Activated T-cell treated with anti-CD3 and anti-CD28 coated beads, Interleukin-2, amount 50 U/mL, for 72 hours (primary cell): ENCODE measurements at regions not wholly inside any gene's neighbourhood (a gene's known extent, or its start where the extent isn't known, plus 50 kb on each side); places are given as distances from the start of the nearest gene placed in this dataset.

Experiments
- ATAC-seq, 2 donors: fragments of 150-1000 bp; cut with Tn5 transposase; replicated peaks in 1 of 2; 2 replicates each; pipeline ENCODE4 v1.10.0; 2021; ENCODE audit warnings: moderate library complexity in 2 of 2, mild to moderate bottlenecking in 1 of 2
- DNase-seq, 2 donors: peaks; one replicate each; pipeline ENCODE4 v3.0.0; 2021 to 2022; ENCODE audit warnings: mixed read lengths in 1 of 2
- H3K27ac Mint-ChIP-seq: one replicate; pipeline ENCODE4 v1.8.0; 2022; ENCODE audit warnings: mild to moderate bottlenecking, moderate library complexity, mixed read lengths
- H3K27me3 Mint-ChIP-seq: one replicate; pipeline ENCODE4 v1.8.0; 2022; ENCODE audit warnings: low read depth, mixed read lengths
- H3K36me3 Mint-ChIP-seq, 2 donors: one replicate each; pipeline ENCODE4 v1.8.0; 2022; ENCODE audit warnings: mixed read lengths in 2 of 2, mild to moderate bottlenecking in 1 of 2; ENCODE audit not compliant: insufficient read depth in 2 of 2
- H3K4me1 Mint-ChIP-seq: one replicate; pipeline ENCODE4 v1.8.0; 2022; ENCODE audit warnings: low read depth, mixed read lengths
- H3K4me3 Mint-ChIP-seq, 2 donors: one replicate each; pipeline ENCODE4 v1.8.0; 2022; ENCODE audit warnings: mild to moderate bottlenecking in 2 of 2, mixed read lengths in 2 of 2, moderate library complexity in 2 of 2
- H3K9me3 Mint-ChIP-seq, 2 donors: one replicate each; pipeline ENCODE4 v1.8.0; 2022; ENCODE audit warnings: mixed read lengths in 2 of 2

DNA sequence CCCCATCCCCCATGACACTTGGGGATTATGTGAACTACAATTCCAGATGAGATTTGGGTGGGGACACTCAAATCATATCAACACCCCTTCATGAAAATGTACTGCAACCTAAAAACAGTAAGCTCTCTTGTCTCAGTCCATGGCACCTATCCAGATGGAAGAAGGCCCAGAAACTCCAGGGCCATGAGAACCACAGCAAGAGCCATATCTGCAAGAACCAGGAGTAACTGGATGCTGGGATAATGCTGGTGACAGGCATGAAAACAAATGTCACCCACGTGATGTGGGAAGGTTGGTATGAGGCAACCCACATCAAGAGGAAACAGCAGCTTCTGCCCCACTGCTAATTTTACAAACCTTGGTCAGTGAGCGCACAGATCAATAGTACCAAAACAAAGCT, 400.1 kb upstream of the ERCC4 start:
- H3K4me3 Mint-ChIP-seq: no peak overlapping the region
- no peak for DNase-seq
- no peaks in the 10 kb centered on the region for H3K36me3 Mint-ChIP-seq
- no peak overlapping the region for H3K27ac Mint-ChIP-seq
- H3K9me3 Mint-ChIP-seq: peaks cover 7 to 12% of the 10 kb centered on the region in 2 donors
- no peak for ATAC-seq
- H3K27me3 Mint-ChIP-seq: no peaks in the 10 kb centered on the region
- H3K4me1 Mint-ChIP-seq: no peaks in the 10 kb centered on the region

DNA sequence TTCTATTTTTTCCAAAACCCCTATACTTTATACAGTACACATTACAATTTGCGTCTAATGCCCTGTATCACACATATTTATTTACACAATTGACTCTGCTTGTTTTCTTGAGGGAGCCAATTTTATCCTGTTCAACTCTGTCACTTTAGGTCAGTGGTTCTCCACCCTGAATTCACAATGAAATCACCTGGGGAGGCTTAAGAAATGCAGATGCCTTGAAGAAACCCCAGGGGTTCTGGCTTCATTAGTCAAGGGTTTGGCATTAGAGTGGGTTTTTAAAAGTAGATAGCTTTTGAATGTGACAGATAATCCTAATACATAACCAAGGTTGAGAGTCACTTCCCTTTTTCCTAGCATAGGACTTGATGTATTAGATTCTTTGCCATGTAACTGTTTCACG, 398.6 kb upstream of the ERCC4 start:
- no peak for DNase-seq
- H3K36me3 Mint-ChIP-seq: no peaks in the 10 kb centered on the region
- no peaks in the 10 kb centered on the region for H3K27me3 Mint-ChIP-seq
- peaks cover 3 to 7% of the 10 kb centered on the region in 2 donors for H3K9me3 Mint-ChIP-seq
- no peak overlapping the region for H3K27ac Mint-ChIP-seq
- H3K4me3 Mint-ChIP-seq: no peak overlapping the region
- ATAC-seq: no peak
- no peaks in the 10 kb centered on the region for H3K4me1 Mint-ChIP-seq

DNA sequence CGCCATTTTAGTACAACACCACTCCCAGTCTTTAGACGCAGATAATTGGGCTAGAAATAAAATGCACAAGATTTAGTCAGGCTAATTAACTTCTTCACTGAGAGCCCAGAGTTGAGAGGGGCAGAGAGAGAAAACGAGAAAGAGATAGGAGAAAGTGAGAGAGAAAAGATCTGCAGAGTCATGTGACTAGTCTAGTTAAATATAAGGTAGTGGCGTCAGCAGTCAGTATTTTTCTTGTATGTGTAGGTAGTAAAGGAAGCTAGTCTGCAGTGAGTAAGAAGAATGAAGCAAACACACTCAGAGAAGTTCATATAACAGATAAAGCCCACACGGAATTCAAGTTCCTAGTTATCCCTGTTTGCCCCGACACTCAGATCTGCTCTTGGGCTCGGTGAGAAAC, 392.6 kb upstream of the ERCC4 start:
- Mint-ChIP-seq H3K9me3 (peaks cover 0 to 1% of the 10 kb centered on the region in 2 donors), H3K27ac (no peak overlapping the region), H3K4me3 (no peak overlapping the region), H3K36me3 (no peaks in the 10 kb centered on the region), H3K4me1 (no peaks in the 10 kb centered on the region), H3K27me3 (no peaks in the 10 kb centered on the region)
- DNase-seq (no peak), ATAC-seq (no peak)

DNA sequence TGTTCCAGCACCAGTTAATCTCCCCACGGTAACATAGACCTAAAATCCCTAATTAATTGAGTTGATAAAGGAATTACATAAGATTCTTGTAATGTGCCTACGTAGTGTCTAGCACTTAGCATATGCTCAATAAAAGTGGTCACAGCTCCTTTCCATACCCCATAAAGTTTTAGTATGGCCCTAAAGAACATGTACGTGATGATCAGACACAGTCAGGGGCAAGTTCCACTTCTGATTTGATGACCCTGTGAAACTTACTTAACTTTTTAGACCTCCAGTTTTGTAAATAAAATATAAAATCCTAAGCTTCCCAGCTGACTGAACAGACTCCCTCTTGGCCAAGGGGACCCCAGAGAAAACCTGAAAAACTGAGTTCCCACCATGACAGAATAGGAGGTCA, 391.3 kb upstream of the ERCC4 start:
- no peaks in the 10 kb centered on the region for H3K36me3 Mint-ChIP-seq
- H3K4me1 Mint-ChIP-seq: no peaks in the 10 kb centered on the region
- H3K27me3 Mint-ChIP-seq: no peaks in the 10 kb centered on the region
- ATAC-seq (no peak), DNase-seq (no peak)
- H3K27ac Mint-ChIP-seq: no peak overlapping the region
- peaks cover 0 to 6% of the 10 kb centered on the region in 2 donors for H3K9me3 Mint-ChIP-seq
- no peak overlapping the region for H3K4me3 Mint-ChIP-seq

DNA sequence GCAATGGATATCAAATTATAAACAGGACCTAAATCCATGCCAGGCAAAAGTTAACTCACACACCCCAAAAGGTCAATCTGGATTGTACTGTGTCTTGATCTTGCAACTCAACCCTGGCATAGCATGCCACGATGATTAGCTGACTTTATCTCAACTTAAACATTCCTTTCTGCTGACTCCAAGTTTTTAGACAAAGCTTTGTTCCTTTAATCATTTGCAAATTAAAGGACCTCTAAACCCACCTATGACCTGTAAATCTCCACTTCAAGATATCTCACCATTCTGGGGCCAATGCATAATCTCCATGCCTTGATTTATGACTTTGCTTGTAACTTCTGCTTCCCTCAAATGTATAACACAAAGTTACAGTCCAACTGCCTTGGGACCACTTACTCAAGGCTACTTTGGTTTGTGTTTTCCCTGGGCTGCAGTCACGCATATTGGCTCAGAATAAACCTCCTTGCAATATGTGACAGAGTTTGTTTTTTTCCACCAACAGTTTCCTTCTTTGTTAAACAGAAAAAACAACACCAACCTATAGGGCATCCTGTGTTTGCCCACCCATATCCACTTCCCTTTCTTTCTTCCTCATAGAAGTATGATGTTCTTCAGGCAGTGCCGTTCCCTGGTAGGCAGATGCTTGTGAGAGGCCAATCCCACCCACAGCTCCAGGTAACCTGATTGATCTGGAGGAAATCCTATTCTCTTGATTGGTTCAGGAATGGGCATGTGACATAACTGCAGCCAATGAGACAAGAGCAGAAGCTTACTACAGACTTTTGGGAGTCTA, 390.6 kb upstream of the ERCC4 start:
- Mint-ChIP-seq H3K4me3 (no peak overlapping the region), H3K4me1 (no peaks in the 10 kb centered on the region), H3K27ac (no peak overlapping the region), H3K27me3 (no peaks in the 10 kb centered on the region), H3K36me3 (no peaks in the 10 kb centered on the region), H3K9me3 (peaks cover 0 to 6% of the 10 kb centered on the region in 2 donors)
- ATAC-seq (no peak), DNase-seq (no peak)

DNA sequence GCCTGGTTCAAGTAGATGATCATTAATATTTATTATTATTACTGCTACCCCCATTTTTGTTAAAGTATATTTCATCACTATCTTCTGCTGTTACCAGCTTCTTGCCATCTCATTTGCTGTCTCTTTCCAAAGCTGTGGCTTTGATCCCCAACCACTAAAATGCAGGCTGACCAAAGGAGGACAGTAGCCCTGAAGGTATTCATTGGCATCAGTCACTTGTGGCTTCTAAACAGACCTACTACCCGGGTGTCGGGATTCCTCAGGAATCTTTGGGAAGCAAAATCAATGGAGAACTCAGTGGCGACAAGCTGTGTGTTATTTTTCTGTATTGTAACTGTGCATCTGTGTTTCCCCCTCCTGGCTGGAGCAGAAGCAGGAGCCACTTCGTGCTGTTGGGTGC, 379.2 kb upstream of the ERCC4 start:
- H3K36me3 Mint-ChIP-seq: no peaks in the 10 kb centered on the region
- no peaks in the 10 kb centered on the region for H3K27me3 Mint-ChIP-seq
- H3K27ac Mint-ChIP-seq: no peak overlapping the region

DNA sequence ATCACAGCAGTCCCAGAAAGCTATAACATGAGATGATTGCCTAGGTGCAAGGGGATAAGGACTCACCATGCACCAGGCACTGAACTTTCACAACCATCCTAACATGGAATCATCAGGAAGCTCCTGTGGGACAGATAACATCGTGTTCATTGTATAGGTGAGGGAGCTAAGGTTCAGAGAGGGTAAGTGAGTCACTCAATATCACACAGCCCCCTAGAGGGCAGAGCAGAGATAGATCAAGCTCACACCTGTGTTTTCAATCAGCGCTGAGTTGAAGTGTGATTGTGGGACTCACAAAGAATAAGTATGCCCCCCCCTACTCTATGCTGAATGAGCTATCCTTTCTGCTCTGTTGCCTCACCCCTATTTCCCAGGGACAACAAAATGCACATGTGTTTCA, 377.7 kb upstream of the ERCC4 start:
- Mint-ChIP-seq H3K4me3 (no peak overlapping the region), H3K27ac (no peak overlapping the region), H3K9me3 (peaks cover 3 to 8% of the 10 kb centered on the region in 2 donors), H3K36me3 (no peaks in the 10 kb centered on the region), H3K27me3 (no peaks in the 10 kb centered on the region), H3K4me1 (no peaks in the 10 kb centered on the region)
- DNase-seq (no peak), ATAC-seq (no peak)

More for the DNA sequence above, 379.2 kb upstream of the ERCC4 start:
- H3K4me1 Mint-ChIP-seq: no peaks in the 10 kb centered on the region
- H3K9me3 Mint-ChIP-seq: peaks cover 6 to 11% of the 10 kb centered on the region in 2 donors
- H3K4me3 Mint-ChIP-seq: no peak overlapping the region
- ATAC-seq (no peak), DNase-seq (no peak)

DNA sequence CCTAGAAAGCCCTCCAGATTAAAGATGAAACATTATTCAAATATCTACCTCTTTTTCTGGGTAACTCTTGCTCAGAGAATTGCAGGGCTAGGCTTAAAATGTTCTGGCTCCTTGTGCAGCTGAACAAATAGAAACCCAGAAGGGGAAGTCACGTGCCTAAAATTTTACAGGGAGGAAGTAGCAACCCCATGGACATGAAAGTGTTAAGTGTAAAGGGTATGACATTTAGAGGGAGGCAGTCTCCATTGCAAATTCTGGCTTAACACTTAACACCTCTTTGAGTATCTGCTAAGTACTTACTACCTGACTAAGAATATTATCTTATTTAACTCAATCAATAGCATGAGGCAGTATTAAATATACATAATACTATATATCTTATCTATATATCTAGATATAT, 376.1 kb upstream of the ERCC4 start:
- Mint-ChIP-seq H3K27me3 (no peaks in the 10 kb centered on the region), H3K9me3 (peaks cover 3 to 8% of the 10 kb centered on the region in 2 donors), H3K4me1 (no peaks in the 10 kb centered on the region), H3K4me3 (no peak overlapping the region), H3K36me3 (no peaks in the 10 kb centered on the region), H3K27ac (no peak overlapping the region)
- ATAC-seq (no peak), DNase-seq (no peak)

DNA sequence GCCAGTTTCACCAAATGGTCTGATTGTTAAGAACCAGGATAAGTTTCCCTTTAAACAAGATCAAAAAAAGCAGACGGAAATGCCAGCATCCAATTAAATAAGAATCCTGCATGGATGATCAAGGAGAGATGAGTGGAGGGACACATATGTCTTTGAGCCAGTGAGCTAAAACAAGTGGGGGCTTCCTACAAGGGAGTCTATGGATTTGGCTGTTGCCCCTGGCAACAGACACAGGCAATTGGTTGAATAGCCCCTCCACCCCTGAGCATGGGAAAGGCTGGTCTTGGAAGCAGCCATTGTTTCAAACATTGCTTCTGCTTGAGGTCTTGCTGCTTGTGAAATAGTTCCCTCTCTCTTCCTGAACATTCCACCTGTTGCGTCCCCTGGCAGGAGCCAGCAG, 374.7 kb upstream of the ERCC4 start:
- H3K9me3 Mint-ChIP-seq: peaks cover 1 to 5% of the 10 kb centered on the region in 2 donors
- no peaks in the 10 kb centered on the region for H3K4me1 Mint-ChIP-seq
- ATAC-seq (no peak), DNase-seq (no peak)
- no peak overlapping the region for H3K4me3 Mint-ChIP-seq
- no peaks in the 10 kb centered on the region for H3K27me3 Mint-ChIP-seq
- no peaks in the 10 kb centered on the region for H3K36me3 Mint-ChIP-seq
- no peak overlapping the region for H3K27ac Mint-ChIP-seq

DNA sequence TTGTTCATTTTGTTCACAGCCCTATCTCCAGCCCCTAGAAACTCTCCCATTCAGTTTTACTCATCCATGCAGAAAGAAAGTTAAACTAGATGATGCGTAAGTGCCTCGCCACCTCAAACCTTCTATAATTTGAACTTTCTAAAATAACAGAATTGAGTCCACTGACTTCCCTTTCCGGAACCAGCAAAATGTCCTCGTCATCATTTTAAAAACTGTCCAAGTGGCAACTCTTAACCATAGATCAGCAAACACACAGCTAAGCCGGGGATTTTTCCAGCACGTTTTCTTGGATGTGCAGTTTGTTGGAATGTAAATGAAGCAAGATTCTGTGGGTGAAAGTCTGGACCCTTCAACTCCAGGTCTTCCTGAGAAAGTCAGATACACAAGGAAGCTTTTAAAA, 369.7 kb upstream of the ERCC4 start:
- no peak for DNase-seq
- Mint-ChIP-seq H3K27ac (no peak overlapping the region), H3K27me3 (no peaks in the 10 kb centered on the region), H3K4me1 (no peaks in the 10 kb centered on the region), H3K9me3 (peaks cover 0 to 6% of the 10 kb centered on the region in 2 donors), H3K36me3 (peaks cover 0 to 2% of the 10 kb centered on the region in 2 donors), H3K4me3 (no peak overlapping the region)
- ATAC-seq: no peak

DNA sequence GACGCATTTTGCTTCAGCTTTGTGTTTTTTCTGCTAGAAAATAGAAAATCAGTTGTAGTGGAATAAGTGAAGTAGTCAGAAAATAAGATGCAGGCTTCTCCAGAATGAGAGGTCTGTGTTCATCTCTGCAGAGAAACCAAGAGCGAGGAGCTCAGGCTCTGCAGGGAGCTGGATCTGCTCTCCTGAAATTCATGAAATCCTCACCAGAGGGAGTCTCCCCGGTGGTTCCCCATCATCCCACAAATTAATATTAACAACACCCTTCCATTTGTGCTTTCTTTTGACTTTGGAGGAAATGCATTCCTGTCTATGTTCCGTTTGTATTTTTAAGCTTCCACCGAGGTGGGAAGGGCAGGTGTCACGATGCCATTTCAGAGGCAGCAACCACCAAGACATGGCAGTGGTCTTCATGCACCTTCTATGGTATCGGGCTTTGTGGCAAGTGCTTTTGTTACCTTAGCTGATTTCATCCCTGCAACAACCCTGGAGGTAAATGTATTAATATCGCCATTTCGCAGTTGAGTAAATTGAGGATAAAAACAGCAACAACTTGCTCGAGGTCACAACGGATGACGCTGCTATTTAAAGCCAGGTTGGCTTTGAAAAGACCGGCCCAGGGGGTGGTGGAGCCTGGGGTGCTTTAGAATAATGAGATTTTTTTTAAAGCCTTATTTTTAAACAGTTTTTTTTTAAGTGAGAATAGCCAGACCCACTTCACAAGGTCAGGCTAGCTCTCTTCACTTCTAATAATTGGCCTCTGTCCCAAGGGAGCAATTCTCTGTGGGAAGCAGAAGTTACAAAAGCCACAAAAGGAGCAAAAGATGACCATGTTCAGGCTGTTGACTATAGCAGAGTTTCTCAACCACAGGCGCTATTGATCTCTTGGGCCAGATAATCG, 367.6 kb upstream of the ERCC4 start:
- Mint-ChIP-seq H3K27me3 (peaks cover 4% of the 10 kb centered on the region), H3K27ac (no peak overlapping the region), H3K36me3 (peaks cover 0 to 2% of the 10 kb centered on the region in 2 donors), H3K9me3 (peaks cover 3% of the 10 kb centered on the region in 2 donors), H3K4me1 (no peaks in the 10 kb centered on the region), H3K4me3 (no peak overlapping the region)
- ATAC-seq: no peak
- no peak for DNase-seq

DNA sequence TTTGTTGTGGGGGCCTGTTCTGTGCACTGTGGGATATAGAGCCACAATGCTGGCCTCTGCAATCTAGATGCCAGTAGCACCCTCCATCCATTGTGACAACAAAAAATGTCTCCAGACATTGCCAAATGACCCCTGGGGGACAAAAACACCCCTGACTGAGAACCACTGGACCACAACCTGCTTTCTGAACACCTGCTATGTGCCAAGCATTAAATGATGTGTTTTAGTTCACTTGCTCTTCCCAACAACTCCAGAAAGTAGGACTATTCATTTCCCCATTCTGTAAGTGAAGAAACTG, 367.0 kb upstream of the ERCC4 start:
- Mint-ChIP-seq H3K4me3 (no peak overlapping the region), H3K27ac (no peak overlapping the region)
- no peak for ATAC-seq

DNA sequence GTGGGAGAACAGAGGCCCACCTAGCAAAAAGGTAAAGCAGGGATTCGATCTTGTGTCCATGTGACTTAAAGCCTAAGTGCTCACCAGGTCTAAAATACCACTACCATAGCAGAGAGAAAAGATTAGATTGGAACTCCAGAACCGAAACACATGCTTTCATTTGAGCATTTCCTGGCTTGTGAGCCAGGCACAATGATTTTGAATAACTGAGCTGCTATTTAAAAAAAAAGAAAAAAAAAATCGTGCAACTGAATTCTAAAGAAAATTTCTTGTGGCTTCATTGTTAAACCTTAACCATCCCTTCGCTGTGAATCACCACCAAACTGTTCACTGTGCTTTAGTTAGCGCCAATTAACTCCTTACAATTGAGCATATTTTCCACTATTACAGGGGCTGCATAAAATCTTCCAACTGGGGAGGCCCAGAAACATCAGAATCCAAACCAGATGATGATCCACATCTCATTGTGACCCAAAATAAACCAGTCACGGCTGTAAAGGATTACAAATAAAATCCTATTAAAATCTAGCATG, 366.4 kb upstream of the ERCC4 start:
- H3K4me1 Mint-ChIP-seq: no peaks in the 10 kb centered on the region
- no peak for ATAC-seq

More for the DNA sequence above, 367.0 kb upstream of the ERCC4 start:
- H3K9me3 Mint-ChIP-seq: peaks cover 3% of the 10 kb centered on the region in 2 donors
- peaks cover 0 to 2% of the 10 kb centered on the region in 2 donors for H3K36me3 Mint-ChIP-seq
- DNase-seq: no peak
- H3K27me3 Mint-ChIP-seq: peaks cover 5% of the 10 kb centered on the region
- H3K4me1 Mint-ChIP-seq: no peaks in the 10 kb centered on the region

More for the DNA sequence above, 366.4 kb upstream of the ERCC4 start:
- peaks cover 3% of the 10 kb centered on the region in 2 donors for H3K9me3 Mint-ChIP-seq
- H3K4me3 Mint-ChIP-seq: no peak overlapping the region
- DNase-seq: no peak
- H3K36me3 Mint-ChIP-seq: peaks cover 0 to 2% of the 10 kb centered on the region in 2 donors
- no peak overlapping the region for H3K27ac Mint-ChIP-seq
- peaks cover 5% of the 10 kb centered on the region for H3K27me3 Mint-ChIP-seq
